H4 (cell line): ENCODE measurements at regions not wholly inside any gene's neighbourhood (a gene's known extent, or its start where the extent isn't known, plus 50 kb on each side); places are given as distances from the start of the nearest gene placed in this dataset.
"Not testable (repeated sequence)": the region's sequence is repeated elsewhere in the genome, so short reads cannot be mapped to it uniquely, and the experiment has no call there.

Source experiments
- DNase-seq: peaks from one replicate; pipeline ENCODE4 v3.0.0-alpha.2; 2015; ENCODE audit warnings: low spot score

DNA sequence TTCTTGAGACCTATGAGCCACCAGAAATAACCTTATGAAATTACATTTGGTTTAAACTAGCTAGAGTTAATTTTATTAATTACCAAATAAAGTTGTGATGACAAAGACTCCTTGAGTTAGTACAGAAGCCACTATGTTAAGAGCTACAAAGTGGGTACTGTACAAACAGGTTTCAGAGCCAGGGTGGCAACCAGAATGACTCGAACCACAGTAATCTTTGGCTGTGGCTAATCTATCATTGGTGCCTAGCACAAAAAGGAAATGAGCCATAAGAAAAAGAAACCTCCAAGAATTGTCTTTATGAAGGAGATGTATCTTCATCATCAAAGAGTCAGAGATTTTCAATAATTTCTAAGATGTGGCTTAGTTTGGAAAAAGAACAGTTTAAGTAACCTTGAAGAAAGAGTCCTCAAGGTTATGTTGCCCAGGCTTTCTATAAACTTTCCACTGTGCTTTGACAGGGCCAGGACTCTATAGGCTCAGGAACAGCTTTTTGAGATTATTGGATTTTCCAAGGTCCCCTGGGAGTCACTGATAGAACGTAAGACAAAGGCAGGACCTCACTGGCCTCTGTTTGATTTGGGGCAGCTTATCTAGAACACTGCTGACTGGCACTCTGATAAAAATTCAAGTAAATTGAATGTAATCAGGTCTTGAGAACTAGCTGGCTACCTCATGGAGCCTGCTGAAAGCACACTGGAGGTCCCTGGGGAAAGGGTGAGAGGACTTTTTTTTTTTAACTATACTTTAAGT lies 777.7 kb downstream of the STIM2 start:
- no peak for DNase-seq

DNA sequence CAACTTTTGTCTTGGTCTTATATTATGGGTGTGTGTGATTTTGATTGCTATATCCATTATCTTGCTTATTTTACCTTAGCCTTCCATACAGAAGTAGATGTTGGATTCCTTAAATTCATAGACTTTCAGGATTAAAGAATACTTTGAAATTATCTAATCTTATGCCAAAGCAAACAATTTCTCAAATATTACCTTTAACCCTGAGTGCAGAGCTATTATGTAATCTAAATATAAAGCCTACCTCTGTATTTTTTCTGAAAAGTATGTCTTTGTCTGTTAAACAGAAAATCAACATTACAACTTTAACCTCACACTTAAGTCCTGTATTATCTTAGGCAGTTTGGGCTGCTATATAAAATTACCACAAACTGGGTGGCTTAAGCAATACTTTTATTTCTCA lies 782.5 kb downstream of the STIM2 start:
- DNase-seq: no peak

DNA sequence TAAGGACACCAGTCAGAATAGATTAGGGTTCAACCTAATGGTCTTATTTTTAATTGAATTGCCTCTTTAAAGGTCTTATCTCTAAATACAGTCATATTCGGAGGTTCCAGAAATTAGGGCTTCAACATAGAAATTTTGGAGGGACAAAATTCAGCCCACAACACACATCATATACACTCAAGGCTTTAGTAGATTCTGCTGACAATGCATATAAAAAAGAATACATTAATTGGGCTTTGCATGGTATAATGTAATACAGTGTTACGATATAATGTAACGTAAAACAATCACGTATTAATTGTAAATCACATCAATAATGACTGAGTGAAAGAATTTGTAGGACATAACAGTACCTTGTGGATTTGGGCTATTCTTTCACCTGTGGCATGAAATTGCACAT lies 787.8 kb downstream of the STIM2 start:
- no peak for DNase-seq

DNA sequence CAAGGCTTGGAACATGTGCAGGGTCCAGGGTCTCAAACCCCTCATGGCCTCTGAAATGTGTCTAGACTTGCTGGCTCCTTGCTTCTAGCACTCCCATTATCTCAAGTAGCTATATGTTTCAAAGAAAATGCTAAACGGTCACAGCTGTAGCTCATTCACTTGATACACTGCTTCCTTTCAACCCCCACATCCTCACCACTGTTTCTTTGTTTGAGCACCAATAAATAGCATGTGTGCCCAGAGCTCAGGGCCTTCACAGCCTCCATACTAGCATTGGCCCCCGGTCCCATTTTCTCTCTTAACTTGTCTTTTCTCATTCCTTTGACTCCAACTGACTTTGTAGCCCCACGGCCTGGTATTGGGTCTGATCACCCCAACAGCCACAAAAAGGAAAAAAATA lies 801.8 kb downstream of the STIM2 start:
- no peak for DNase-seq

DNA sequence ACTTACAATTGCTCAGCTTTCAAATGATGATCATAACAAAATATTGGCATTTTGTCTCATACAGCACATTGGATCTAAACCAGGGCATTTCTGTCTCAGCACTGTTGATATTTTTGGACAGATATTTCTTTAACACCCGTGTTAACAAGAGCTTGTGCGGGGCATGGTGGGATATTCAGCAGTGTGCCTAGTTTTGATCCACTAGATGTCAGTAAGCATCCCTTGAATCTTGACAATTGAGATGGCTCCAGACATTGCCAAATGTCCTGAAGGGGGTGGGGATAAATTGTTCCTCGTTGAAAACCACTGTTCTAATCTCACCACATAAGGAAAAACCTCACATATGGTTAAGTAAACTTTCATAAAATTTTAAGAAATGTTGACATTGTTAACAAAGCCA lies 806.3 kb downstream of the STIM2 start:
- DNase-seq: peak; percentile 45

DNA sequence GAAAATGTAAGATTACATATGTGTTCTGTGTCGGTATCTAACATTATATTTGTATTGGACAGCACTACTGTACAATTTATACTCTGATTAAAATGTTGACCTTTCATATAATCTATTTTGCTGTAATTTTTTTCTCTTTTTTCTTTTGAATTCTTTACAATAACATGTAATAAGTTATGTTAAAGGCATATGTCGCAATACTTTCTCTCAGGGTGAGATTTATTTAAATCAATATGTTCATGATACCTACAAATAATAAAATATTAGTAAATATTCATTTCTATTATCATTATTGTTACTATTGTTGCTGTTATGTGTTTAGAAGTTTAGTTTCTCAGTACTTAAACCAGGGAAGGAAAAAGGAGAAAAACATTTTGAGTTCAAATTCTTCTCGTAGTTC lies 807.4 kb downstream of the STIM2 start:
- DNase-seq: no peak

DNA sequence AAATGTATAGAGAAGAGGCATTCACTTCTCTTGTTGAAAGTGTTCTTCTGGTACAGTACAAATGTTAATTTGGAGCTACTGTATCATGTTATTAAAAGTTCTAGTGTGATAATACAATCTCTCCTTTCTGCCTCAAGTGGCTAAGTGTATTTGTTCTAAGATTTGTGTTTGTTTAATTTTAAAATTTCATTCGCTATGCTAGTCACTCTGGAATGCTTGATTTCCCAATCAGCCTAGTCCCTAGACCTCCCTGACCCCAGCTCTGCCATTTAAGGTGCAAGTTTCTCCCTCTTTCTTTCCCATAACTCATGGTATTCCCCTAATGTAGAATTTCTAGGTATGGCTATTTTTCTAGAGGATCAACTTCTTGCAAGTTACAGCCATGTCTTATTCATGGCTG lies 817.4 kb downstream of the STIM2 start:
- DNase-seq: no peak

DNA sequence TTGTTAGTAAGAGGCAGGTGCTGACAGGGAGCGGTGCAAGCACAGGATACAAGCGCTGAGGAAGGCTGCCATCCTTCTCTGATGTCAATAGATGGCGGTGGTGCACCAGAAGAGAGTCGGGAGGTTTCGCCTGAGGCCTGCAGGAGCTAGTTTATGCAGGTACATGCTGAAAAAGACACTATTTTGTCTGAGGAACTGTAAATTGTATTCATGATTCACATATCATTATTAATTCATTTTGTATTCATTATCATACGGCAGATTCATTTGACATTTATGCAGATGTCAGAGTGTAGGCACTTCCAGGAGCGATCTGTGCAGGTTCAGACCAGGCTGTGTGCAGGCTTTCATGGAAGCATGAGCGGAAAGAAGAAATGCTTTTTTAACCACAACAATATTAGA lies 824.0 kb downstream of the STIM2 start:
- DNase-seq: peak; percentile 71

DNA sequence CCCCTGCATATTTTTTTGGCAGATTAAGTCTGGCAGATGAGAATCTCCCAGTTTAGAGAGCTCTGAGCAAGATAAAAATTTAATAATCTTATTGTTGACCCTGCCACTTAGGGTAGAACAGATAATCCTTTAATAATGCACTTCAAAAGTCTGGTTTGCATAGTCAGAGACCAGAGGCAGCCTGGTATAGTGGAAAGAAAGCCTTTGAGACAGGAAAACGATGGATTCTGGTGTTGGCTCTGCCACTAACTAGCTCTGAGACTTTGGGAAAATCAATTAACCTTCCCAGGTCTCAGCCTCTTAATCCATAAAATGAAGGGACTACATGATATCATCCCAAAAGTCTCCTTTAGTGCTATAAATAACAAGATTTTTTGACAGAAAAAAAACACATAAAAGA lies 824.5 kb downstream of the STIM2 start:
- DNase-seq: no peak

DNA sequence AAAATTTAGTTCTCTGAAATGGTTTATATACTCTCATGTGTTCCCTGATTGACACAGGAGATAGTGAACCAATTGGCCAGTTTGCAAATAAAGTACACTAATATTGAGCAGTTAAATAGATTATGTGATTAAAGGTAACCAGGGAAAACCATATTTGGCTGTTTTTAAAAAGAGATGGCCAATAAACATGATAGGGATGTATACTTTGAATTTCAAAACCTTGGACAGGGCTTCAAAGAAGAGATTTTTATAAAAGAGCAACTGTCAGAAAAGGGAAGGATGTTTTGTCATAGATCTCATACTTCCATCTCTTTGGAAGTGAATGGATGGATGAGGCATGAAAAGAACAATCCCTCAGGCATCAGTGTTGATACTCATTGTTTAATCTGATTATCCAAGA lies 825.3 kb downstream of the STIM2 start:
- no peak for DNase-seq

DNA sequence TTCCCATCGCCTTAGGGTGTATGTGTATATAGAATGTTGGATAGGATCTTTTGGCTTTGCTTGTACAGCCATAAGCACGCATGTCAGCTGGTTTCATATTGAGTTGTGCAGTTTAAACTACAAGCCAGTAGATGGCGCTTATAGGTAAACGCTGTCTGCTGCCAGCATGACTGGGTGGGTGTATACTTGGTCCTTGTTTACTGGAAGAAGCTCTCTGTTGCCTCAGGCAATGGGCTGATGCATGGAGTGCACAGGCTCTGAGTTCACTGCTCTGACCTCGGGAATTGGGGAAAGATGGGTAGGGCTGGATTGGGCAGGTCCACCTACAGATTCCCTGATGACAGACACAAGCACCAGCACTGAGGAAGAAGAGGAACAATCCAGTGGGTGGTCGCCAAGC lies 831.5 kb downstream of the STIM2 start:
- peak; percentile 80 for DNase-seq

DNA sequence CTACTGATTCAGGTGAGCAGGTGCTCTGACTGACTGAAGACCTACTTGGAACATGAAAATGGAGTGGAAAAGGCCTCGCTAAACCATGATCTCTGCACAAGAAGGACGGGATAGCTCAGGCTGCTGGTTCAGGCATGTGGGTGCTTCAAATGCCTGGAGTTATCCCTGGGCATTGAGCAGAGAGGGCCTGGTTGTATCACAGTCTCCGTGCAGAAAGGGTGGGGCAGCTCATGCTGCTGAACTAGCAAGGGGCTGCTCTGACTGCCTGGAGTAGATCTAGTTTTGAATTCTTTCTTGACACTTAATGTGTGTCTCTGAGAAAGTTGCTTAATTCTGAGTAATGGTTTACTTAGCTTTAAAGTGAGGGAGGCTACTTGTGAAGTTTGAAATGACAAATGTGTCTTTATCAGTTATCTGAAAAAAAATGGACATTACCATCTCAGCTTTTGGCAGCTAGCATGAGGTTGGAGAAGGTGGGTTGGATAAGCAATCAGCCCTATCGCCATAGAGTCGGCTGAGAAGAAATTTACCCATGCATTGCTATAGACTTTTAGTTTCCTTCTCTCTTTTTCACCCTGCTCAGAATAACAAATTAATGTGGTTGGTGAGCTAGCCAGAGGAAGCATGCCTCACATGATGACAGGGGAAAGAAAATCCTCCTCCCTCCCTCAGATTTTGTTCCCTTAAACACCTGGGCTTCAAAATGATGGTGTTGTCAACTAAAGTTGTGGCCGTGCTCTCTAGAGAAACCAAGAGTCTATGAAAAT lies 832.4 kb downstream of the STIM2 start:
- no peak for DNase-seq

DNA sequence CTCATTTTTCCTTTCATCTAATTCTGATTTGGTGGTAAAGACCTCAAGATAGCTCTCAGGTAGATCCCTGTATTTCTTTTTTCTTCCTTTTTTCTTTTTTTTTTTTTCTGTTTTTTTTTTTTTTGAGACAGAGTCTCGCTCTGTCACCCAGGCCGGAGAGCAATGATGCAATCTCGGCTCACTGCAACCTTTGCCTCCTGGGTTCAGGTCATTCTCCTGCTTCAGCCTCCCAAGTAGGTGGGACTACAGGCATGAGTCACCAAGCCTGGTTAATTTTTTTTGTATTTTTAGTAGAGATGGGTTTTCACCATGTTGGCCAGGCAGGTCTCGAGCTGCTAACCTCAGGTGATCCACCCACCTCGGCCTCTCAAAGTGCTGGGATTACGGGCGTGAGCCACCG lies 835.6 kb downstream of the STIM2 start:
- not testable (repeated sequence) for DNase-seq

DNA sequence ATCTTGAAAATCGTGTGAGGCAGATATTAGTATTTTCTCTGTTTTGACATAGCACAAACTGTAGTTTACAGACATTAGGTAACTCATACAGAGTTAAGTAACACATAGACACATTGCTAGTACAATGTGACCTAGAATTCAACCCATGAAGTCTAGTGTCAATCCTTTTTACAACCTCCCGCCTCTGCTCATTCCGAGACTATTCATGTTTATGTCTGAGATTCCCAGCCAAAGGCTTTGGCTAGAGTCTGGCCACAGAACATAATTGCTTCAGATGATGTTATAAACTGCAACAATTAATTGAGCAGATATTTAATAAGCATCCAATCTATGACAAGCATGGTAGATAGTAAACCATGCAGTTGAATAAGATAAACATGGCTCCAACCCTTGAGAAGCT lies 841.0 kb downstream of the STIM2 start:
- DNase-seq: peak; percentile 21

DNA sequence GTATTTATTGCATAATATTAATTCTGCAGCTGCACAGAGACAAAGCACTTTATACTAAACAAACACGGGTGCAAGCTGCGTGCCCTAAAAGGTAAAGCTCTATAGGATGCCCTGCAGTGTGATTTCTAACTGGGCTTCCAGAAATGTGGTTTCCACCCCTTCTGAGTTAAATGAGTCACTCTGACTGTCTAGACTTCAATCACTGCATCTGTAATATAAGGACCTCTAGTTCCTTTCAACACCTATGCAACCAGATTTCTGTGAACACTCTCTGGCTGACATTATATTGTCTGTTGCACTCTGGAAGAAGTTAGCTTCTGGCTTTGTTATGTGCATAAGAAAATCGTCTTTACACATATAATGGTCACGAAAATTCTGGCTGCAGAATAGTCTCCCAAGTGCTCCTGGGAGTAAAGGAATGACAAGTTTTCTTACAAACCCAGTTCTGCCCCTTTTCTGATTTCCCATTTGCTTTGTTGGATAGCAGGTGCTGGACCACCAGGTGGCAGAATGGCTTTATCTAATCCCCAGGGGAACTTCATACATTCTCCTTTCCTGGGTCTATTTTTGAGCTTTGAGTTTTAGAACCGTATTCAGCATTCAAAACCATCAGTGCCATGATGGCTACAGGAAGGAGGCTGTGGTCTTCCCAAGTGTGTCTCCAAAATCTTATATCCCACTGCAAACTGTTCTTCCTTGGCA lies 842.2 kb downstream of the STIM2 start:
- peak; percentile 33 for DNase-seq

DNA sequence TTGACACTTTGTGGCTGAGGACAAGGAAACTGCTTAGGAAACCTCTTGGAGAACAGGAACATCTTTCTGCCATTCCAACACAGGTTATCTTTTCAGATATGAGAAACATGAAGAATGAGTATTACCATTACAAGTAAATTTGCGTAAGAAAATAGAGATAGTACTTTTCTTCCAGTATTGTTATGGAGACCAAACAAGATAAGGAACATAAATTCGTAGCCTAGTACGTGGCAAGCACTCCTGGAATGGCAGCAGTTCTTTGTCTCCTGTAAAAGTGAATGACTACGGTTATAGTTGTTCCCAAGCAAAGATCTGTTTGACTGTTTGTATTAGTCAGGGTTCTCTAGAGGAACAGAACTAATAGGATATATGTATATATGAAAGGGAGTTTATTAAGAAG lies 843.1 kb downstream of the STIM2 start:
- no peak for DNase-seq

DNA sequence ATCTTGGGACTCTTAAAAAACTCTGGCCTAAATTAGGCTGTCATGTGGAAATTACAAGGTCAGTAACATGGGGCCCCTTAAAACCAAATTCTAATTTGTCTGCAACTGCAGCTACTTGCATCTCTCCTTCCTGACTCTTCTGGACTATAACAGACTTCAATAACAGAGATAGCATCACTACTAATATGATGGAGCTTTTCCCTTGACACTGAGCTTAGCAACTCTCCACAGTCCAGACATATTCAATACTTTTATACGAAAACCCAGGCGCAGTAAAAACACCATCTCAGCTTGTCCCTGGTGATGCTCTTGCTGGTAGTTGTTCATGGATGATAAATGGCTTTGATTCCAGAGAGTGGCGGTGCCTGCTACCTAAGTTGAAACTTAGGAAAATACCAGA lies 850.4 kb downstream of the STIM2 start:
- DNase-seq: no peak

DNA sequence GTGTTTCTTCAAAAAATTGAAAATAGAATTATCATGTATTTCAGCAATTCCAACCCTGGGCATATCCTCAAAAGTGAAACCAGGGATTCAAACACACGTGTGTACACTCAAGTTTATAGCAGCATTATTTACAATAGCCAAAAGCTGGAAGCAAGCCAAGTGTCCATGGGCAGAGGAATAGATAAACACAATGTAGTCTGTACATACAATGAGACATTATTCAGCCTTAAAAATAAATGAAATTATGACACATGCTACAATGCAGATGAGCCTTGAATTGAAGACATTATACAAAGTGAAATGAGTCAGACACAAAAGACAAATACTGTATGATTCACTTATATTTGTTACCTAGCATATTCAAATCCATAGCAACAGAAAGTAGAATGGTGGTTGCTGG lies 853.4 kb downstream of the STIM2 start:
- DNase-seq: peak; percentile 39

DNA sequence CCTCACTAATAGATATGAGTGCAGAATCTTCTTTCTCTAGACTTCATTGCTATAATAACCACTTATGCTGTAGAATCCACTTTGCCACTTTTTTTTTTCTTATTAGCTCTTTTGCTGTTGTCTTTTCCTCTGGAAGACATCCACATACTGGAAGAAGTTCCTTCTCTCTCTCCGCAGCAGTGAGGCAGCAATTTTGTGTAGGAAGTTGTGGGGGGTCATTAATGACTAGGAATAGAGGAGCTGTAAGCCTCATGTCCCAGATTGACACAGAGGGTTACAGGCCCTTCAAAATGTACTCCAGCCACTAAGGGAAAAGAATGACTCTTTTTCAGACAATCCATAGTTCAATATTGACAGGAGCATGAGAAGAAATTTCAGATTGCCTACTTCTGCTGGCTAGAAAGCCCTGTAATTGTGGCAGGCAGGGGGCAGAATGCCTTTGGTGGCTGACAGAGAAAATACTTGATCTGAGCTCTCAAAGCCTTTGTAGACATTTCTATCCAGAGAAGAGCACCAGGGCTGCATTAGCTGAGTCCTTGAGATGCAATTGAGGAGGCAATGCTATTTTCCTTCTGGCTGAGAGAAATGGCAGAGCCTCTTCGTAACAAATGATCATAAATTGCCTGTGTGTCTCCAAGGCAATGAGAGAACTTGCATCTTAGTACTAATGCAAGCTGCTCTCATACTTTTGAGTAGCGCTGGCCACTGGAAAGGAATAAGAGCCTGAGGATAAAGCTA lies 856.2 kb downstream of the STIM2 start:
- DNase-seq: no peak

DNA sequence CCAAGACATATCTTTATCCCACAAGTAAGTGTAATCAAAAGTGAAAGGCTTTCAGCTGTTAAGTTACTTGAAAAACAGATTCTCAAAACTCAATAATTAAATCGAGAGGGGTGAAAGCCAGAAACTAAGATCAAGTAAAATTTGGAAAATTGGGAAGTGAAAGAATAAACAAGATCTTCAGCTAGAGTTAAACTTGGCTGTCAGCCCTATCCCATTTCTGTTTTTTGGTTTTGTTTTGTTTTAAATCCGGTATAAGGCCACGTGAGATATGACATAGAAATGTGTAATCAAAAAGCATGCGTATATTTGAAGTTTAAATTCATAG lies 856.8 kb downstream of the STIM2 start:
- DNase-seq: no peak

DNA sequence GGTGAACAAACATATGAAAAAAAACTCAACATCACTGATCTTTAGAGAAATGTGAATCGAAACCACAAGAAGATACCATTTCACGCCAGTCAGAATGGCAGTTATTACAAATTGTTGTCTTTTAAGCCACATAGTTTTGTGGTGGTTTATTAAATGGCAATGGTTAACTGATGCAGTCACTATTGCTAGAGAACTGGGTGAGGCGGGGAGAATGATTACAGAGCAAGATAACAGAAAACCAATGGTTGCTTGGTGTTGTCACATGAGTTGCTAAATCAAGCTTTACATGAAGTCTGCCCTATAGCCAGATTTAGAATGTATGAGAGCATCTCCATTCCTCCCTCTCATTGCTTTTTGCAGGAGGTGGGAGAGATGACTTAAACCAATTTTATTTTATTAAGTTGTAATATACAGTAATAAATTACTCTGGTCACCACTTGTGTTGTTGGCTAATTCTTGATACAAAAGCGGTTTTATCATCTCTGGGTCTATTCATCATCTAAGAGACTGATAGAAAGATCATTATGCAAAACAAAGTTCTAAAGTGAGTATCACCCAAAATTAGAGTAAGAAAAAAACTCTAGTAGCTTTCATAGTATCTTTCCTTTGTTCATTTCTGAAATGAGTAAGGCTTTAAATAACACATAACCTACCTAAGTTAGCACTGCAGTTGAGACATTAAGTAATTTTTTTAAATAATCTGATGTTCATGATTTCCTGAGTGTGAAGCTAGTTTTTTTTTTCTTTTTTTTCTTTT lies 859.5 kb downstream of the STIM2 start:
- DNase-seq: no peak

DNA sequence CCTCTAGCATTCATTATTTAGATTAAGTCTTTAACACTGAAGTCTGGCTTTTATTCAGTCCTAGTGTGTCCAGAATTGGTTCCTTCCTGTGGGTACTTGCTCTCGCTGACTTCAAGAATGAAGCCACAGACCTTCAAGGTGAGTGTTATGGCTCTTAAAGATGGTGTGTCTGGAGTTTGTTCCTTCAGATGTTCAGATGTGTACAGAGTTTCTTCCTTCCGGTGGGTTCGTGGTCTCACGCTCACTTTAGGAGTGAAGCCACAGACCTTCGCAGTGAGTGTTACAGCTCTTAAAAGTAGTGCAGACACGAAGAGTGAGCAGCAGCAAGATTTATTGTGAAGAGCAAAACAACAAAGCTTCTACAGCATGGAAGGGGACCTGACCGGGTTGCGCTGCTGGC lies 860.6 kb downstream of the STIM2 start:
- no peak for DNase-seq
